Mesendoderm (in vitro differentiated cells): ENCODE measurements at regions not wholly inside any gene's neighbourhood (a gene's known extent, or its start where the extent isn't known, plus 50 kb on each side); places are given as distances from the start of the nearest gene placed in this dataset.

ENCODE experiments used
- DNase-seq: peaks from one replicate; pipeline ENCODE4 v3.0.0; 2013
- H2AK5ac ChIP-seq: 2 replicates; pipeline ENCODE4 v1.6.1; 2013; ENCODE audit warnings: low read length, inconsistent platforms
- H2BK120ac ChIP-seq: 2 replicates; pipeline ENCODE4 v1.6.1; 2013; ENCODE audit warnings: low read depth, mild to moderate bottlenecking, low read length, moderate library complexity, mixed read lengths
- H2BK15ac ChIP-seq: replicated peaks from 2 replicates; pipeline ENCODE4 v1.6.1; 2013; ENCODE audit warnings: low read depth, mild to moderate bottlenecking, moderate library complexity
- H2BK5ac ChIP-seq: 2 replicates; pipeline ENCODE4 v1.6.1; 2013; ENCODE audit warnings: low read length, inconsistent platforms
- H3K18ac ChIP-seq: 2 replicates; pipeline ENCODE4 v1.6.1; 2013; ENCODE audit warnings: mild to moderate bottlenecking, low read length, mixed read lengths
- H3K23ac ChIP-seq: one replicate; pipeline ENCODE4 v1.6.1; 2013; ENCODE audit warnings: low read length
- H3K27ac ChIP-seq: 2 replicates; pipeline ENCODE4 v1.5.1; 2013; ENCODE audit warnings: low read depth, mild to moderate bottlenecking, inconsistent platforms, low read length, moderate library complexity
- H3K27me3 ChIP-seq: 2 replicates; pipeline ENCODE4 v1.6.1; 2013; ENCODE audit warnings: low read length, control low read depth, mild to moderate bottlenecking, inconsistent platforms; ENCODE audit not compliant: insufficient read depth, poor library complexity
- H3K36me3 ChIP-seq: 2 replicates; pipeline ENCODE4 v1.6.1; 2013; ENCODE audit warnings: low read length, inconsistent platforms; ENCODE audit not compliant: control insufficient read depth, insufficient read depth
- H3K4ac ChIP-seq: one replicate; pipeline ENCODE4 v1.6.1; 2013; ENCODE audit warnings: low read depth, mild to moderate bottlenecking, low read length, moderate library complexity
- H3K4me1 ChIP-seq: 2 replicates; pipeline ENCODE4 v1.6.1; 2013; ENCODE audit warnings: low read depth, low read length, inconsistent platforms; ENCODE audit not compliant: control insufficient read depth
- H3K4me2 ChIP-seq: 2 replicates; pipeline ENCODE4 v1.6.1; 2013; ENCODE audit warnings: low read length
- H3K4me3 ChIP-seq: 2 replicates; pipeline ENCODE4 v1.5.1; 2013; ENCODE audit warnings: mild to moderate bottlenecking, low read length
- H3K56ac ChIP-seq: one replicate; pipeline ENCODE4 v1.6.1; 2013; ENCODE audit warnings: low read length
- H3K79me1 ChIP-seq: 2 replicates; pipeline ENCODE4 v1.6.1; 2013; ENCODE audit warnings: low read length, inconsistent platforms
- H3K79me2 ChIP-seq: 2 replicates; pipeline ENCODE4 v1.6.1; 2013; ENCODE audit warnings: mild to moderate bottlenecking, low read length; ENCODE audit not compliant: control insufficient read depth, insufficient read depth
- H3K9ac ChIP-seq: 2 replicates; pipeline ENCODE4 v1.6.1; 2013; ENCODE audit warnings: low read length, inconsistent platforms
- H4K5ac ChIP-seq: one replicate; pipeline ENCODE4 v1.6.1; 2013; ENCODE audit warnings: low read length
- H4K8ac ChIP-seq: one replicate; pipeline ENCODE4 v1.6.1; 2013; ENCODE audit warnings: low read depth, mild to moderate bottlenecking, control low read depth, low read length, moderate library complexity
- WGBS: extraction: QIAGEN DNeasy Blood & Tissue Kit; methylation state at CpG from one replicate; pipeline ENCODE4 v1.1.7; 2013; ENCODE audit warnings: low lambda C conversion rate, missing lambda C conversion rate; ENCODE audit not compliant: insufficient coverage; ENCODE audit errors: extremely low coverage; 5-methylcytosine and 5-hydroxymethylcytosine counted together

GRCh38 chr2:63665091-63665490 is 76.3 kb downstream of the MDH1 start:
- Histone ChIP-seq H3K4me2 (no peak overlapping the region), H2BK15ac (no peak overlapping the region), H3K36me3 (no peaks in the 10 kb centered on the region), H4K5ac (no peak overlapping the region), H3K27me3 (no peaks in the 10 kb centered on the region), H2BK5ac (no peak overlapping the region), H3K23ac (no peak overlapping the region), H3K4ac (no peak overlapping the region), H3K4me3 (no peak overlapping the region), H3K18ac (no peak overlapping the region), H3K27ac (no peak overlapping the region), H3K9ac (no peak overlapping the region), H3K79me2 (no peaks in the 10 kb centered on the region), H3K4me1 (peaks cover 22% of the 10 kb centered on the region), H4K8ac (no peak overlapping the region), H2BK120ac (no peak overlapping the region), H3K56ac (no peak overlapping the region), H2AK5ac (no peak overlapping the region), H3K79me1 (no peaks in the 10 kb centered on the region)
- no CpG with 5 or more reads among the region's 2 CpGs for WGBS
- no peak for DNase-seq

- no peaks in the 10 kb centered on the region for H3K27me3 ChIP-seq
- H3K23ac ChIP-seq: no peak overlapping the region
- DNase-seq: peak; percentile 29
- WGBS: no CpG with 5 or more reads among the region's 2 CpGs
- no peaks in the 10 kb centered on the region for H3K36me3 ChIP-seq
- no peak overlapping the region for H2BK120ac ChIP-seq
- H3K18ac ChIP-seq: no peak overlapping the region
- H2BK15ac ChIP-seq: no peak overlapping the region
- no peak overlapping the region for H3K27ac ChIP-seq
- H3K79me1 ChIP-seq: no peaks in the 10 kb centered on the region
- peaks cover 22% of the 10 kb centered on the region for H3K4me1 ChIP-seq
- no peak overlapping the region for H3K4ac ChIP-seq
- no peak overlapping the region for H2AK5ac ChIP-seq
- no peak overlapping the region for H4K5ac ChIP-seq
- no peak overlapping the region for H3K4me3 ChIP-seq
- H2BK5ac ChIP-seq: no peak overlapping the region
- no peak overlapping the region for H3K4me2 ChIP-seq
- peak overlapping the region; percentile 8 for H3K56ac ChIP-seq
- no peak overlapping the region for H4K8ac ChIP-seq
- H3K9ac ChIP-seq: no peak overlapping the region
- no peaks in the 10 kb centered on the region for H3K79me2 ChIP-seq
These were observed 77.2 kb downstream of the MDH1 start for GRCh38 chr2:63665846-63666475.

GRCh38 chr2:63667132-63667700 is 78.5 kb downstream of the MDH1 start:
- Histone ChIP-seq H2BK120ac (no peak overlapping the region), H2AK5ac (no peak overlapping the region), H3K4me3 (no peak overlapping the region), H2BK5ac (no peak overlapping the region), H3K27ac (no peak overlapping the region), H3K79me2 (no peaks in the 10 kb centered on the region), H3K27me3 (no peaks in the 10 kb centered on the region), H3K18ac (no peak overlapping the region), H4K8ac (no peak overlapping the region), H3K4ac (no peak overlapping the region), H3K23ac (no peak overlapping the region), H4K5ac (no peak overlapping the region), H3K4me1 (peaks cover 22% of the 10 kb centered on the region), H3K36me3 (no peaks in the 10 kb centered on the region), H3K79me1 (no peaks in the 10 kb centered on the region), H2BK15ac (no peak overlapping the region), H3K4me2 (no peak overlapping the region), H3K9ac (no peak overlapping the region), H3K56ac (no peak overlapping the region)
- no peak for DNase-seq
- WGBS: no CpG with 5 or more reads among the region's 3 CpGs

GRCh38 chr2:63668000-63668399 is 79.2 kb downstream of the MDH1 start:
- H4K8ac ChIP-seq: no peak overlapping the region
- no peak overlapping the region for H2BK15ac ChIP-seq
- H2BK120ac ChIP-seq: no peak overlapping the region
- H3K79me2 ChIP-seq: no peaks in the 10 kb centered on the region
- no peak overlapping the region for H2BK5ac ChIP-seq
- no peak overlapping the region for H3K4ac ChIP-seq
- H3K9ac ChIP-seq: no peak overlapping the region
- H3K79me1 ChIP-seq: no peaks in the 10 kb centered on the region
- H3K56ac ChIP-seq: peak overlapping the region; percentile 47
- no peak overlapping the region for H4K5ac ChIP-seq
- H3K18ac ChIP-seq: peak overlapping the region; percentile 64
- no peak overlapping the region for H3K27ac ChIP-seq
- no peak overlapping the region for H3K4me3 ChIP-seq
- H3K36me3 ChIP-seq: no peaks in the 10 kb centered on the region
- no CpG with 5 or more reads among the region's 1 CpG for WGBS
- H2AK5ac ChIP-seq: no peak overlapping the region
- no peak for DNase-seq
- H3K27me3 ChIP-seq: no peaks in the 10 kb centered on the region
- H3K23ac ChIP-seq: no peak overlapping the region
- peaks cover 19% of the 10 kb centered on the region for H3K4me1 ChIP-seq
- H3K4me2 ChIP-seq: no peak overlapping the region

- Histone ChIP-seq H3K56ac (peak overlapping the region; percentile 58), H3K4ac (no peak overlapping the region), H3K27ac (no peak overlapping the region), H3K9ac (no peak overlapping the region), H3K18ac (no peak overlapping the region), H4K8ac (no peak overlapping the region), H2AK5ac (no peak overlapping the region), H3K36me3 (no peaks in the 10 kb centered on the region), H2BK5ac (no peak overlapping the region), H3K4me1 (peaks cover 15% of the 10 kb centered on the region), H3K4me2 (no peak overlapping the region), H3K27me3 (no peaks in the 10 kb centered on the region), H3K4me3 (no peak overlapping the region), H3K23ac (no peak overlapping the region), H4K5ac (no peak overlapping the region), H3K79me2 (no peaks in the 10 kb centered on the region), H3K79me1 (no peaks in the 10 kb centered on the region), H2BK120ac (no peak overlapping the region), H2BK15ac (no peak overlapping the region)
- WGBS: no CpG with 5 or more reads among the region's 4 CpGs
- no peak for DNase-seq
These were observed 79.7 kb downstream of the MDH1 start for GRCh38 chr2:63668466-63668865.

GRCh38 chr2:63669596-63669995 is 80.8 kb downstream of the MDH1 start:
- H3K9ac ChIP-seq: no peak overlapping the region

More at GRCh38 chr2:63669596-63669995, 80.8 kb downstream of the MDH1 start:
- Histone ChIP-seq H4K8ac (no peak overlapping the region), H3K27me3 (no peaks in the 10 kb centered on the region), H3K27ac (no peak overlapping the region), H3K4ac (no peak overlapping the region), H3K79me2 (no peaks in the 10 kb centered on the region), H3K4me1 (peaks cover 15% of the 10 kb centered on the region), H2BK15ac (no peak overlapping the region), H2AK5ac (no peak overlapping the region), H3K56ac (no peak overlapping the region), H3K18ac (no peak overlapping the region), H3K79me1 (no peaks in the 10 kb centered on the region), H4K5ac (no peak overlapping the region), H3K4me2 (no peak overlapping the region), H3K4me3 (no peak overlapping the region), H3K23ac (no peak overlapping the region), H2BK5ac (no peak overlapping the region), H2BK120ac (no peak overlapping the region), H3K36me3 (no peaks in the 10 kb centered on the region)
- WGBS: no CpG with 5 or more reads among the region's 3 CpGs
- DNase-seq: no peak
